ENCODE measurements at regions not wholly inside any gene's neighbourhood (a gene's known extent, or its start where the extent isn't known, plus 50 kb on each side); places are given as distances from the start of the nearest gene placed in this dataset.

- Histone ChIP-seq H3K27ac (ENCODE audit: extremely low read length, insufficient read depth, low read length) (no peak overlapping the region), H3K27me3 (ENCODE audit: control insufficient read depth in 1 of 2, insufficient read depth in 2 of 2, low read length in 2 of 2) (peaks cover 2 to 65% of the 10 kb centered on the region in 2 experiments; a peak in 4 of 5 replicates), H2AFZ (ENCODE audit: low read length) (no peak overlapping the region), H3K4me1 (ENCODE audit: insufficient read depth, low read length) (no peaks in the 10 kb centered on the region), H3K9me3 (ENCODE audit: low read length) (no peaks in the 10 kb centered on the region), H3K4me3 (replicated peaks in 1 of 3; ENCODE audit: insufficient read depth in 1 of 3, low read depth in 2 of 3, low read length in 3 of 3) (no peak overlapping the region), H3K36me3 (replicated peaks in 1 of 2; ENCODE audit: control insufficient read depth in 1 of 2, insufficient read depth in 2 of 2, low read length in 2 of 2) (no peaks in the 10 kb centered on the region), H3K4me2 (ENCODE audit: low read depth, low read length) (no peak overlapping the region), H4K20me1 (ENCODE audit: insufficient read depth, low read length) (no peaks in the 10 kb centered on the region), H3K79me2 (ENCODE audit: insufficient read depth, low read length) (no peaks in the 10 kb centered on the region), H3K9ac (ENCODE audit: insufficient read depth, low read depth, low read length) (no peak overlapping the region)
- DNase-seq (ENCODE audit: low spot score) (no peak), ATAC-seq (no peak), FAIRE-seq (no peak)
- ChIA-PET POLR2A (no interaction called here), CTCF (ENCODE audit: low intra/inter-chr PET ratio, low total read pairs) (no interaction called here)
- TF ChIP-seq NFIC (IDR thresholded peaks at IDR 0.05; ENCODE audit: low read length) (no peak), GPN1 (CRISPR knock-in tag; IDR thresholded peaks at IDR 0.05; ENCODE audit: borderline replicate concordance) (no peak), CREM (IDR thresholded peaks at IDR 0.05) (no peak), CREM (CRISPR knock-in tag; IDR thresholded peaks at IDR 0.05) (no peak), AGO1 (IDR thresholded peaks at IDR 0.05; ENCODE audit: low read depth, low read length, poor library complexity, severe bottlenecking) (no peak), MTA1 (CRISPR knock-in tag; IDR thresholded peaks at IDR 0.05; ENCODE audit: borderline replicate concordance) (no peak), ZNF563 (CRISPR knock-in tag; IDR thresholded peaks at IDR 0.05) (no peak), FOXA1 (IDR thresholded peaks at IDR 0.05) (no peak), FOXA1 (CRISPR knock-in tag; IDR thresholded peaks at IDR 0.05) (no peak), ZC3H4 (CRISPR knock-in tag; IDR thresholded peaks at IDR 0.05; ENCODE audit: borderline replicate concordance) (no peak)
- TF ChIP-seq, protein P1, sequence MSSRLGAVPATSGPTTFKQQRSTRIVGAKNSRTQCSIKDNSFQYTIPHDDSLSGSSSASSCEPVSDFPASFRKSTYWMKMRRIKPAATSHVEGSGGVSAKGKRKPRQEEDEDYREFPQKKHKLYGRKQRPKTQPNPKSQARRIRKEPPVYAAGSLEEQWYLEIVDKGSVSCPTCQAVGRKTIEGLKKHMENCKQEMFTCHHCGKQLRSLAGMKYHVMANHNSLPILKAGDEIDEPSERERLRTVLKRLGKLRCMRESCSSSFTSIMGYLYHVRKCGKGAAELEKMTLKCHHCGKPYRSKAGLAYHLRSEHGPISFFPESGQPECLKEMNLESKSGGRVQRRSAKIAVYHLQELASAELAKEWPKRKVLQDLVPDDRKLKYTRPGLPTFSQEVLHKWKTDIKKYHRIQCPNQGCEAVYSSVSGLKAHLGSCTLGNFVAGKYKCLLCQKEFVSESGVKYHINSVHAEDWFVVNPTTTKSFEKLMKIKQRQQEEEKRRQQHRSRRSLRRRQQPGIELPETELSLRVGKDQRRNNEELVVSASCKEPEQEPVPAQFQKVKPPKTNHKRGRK (CRISPR knock-in tag; IDR thresholded peaks at IDR 0.05) = no peak
- TF ChIP-seq, protein P2, sequence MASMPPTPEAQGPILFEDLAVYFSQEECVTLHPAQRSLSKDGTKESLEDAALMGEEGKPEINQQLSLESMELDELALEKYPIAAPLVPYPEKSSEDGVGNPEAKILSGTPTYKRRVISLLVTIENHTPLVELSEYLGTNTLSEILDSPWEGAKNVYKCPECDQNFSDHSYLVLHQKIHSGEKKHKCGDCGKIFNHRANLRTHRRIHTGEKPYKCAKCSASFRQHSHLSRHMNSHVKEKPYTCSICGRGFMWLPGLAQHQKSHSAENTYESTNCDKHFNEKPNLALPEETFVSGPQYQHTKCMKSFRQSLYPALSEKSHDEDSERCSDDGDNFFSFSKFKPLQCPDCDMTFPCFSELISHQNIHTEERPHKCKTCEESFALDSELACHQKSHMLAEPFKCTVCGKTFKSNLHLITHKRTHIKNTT (CRISPR knock-in tag; IDR thresholded peaks at IDR 0.05) = no peak
- in situ Hi-C loops (cut with HindIII; ENCODE audit: extremely low pct_ligation_motif_present, low pct_unique_long_range_greater_than_20kb) (no loop called here), intact Hi-C loops (cut with micrococcal nuclease; ENCODE audit: unreplicated experiment) (no loop called here)
- WGBS (ENCODE audit: low lambda C conversion rate) = 28% methylated on average over 9 of the region's 9 CpGs
- no TSS peak for BruUV-seq (replicated peaks)
Measured at GRCh38 chr2:780002-780401, 102.8 kb upstream of the TMEM18 start.
